LoVo (cell line): ENCODE measurements at regions not wholly inside any gene's neighbourhood (a gene's known extent, or its start where the extent isn't known, plus 50 kb on each side); places are given as distances from the start of the nearest gene placed in this dataset.

Experiments
- DNase-seq: peaks from one replicate; pipeline ENCODE4 v3.0.0-alpha.2; 2016; ENCODE audit warnings: low spot score

DNA sequence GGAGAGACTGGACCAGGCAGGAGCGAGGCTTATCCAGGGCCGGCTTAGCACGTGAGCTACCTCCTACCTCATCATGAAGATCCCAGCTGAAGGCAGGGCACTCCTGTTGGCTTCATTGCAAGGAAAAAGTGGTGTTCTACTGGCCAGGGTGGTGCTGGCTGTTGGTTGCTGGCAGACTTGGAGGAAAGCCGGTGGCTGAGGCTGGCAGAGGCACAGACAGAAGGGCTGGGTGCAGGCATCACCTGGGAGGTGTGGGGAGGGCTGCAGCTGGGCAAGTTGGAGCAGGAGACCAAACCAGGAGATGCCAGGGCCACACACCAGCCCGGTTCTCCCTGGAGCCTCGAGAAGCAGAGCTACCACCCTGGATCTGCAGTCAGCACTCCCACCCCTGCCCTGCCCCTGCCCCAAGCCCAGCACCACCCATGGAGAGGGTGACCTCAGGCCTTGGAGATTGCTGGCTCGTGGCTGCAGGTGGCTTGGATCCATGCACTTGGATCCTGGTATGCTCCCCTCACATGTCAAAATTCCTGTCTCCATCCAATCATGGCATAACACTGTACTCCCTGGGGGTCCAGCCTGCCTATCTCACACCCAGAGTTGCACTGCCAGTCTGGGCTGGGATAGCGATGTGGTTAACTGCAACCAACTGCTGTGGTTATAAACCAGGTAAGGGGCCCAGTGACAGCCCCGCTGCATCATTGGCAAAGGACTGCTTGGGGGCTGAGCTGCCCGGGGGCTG lies 49.7 kb downstream of the GLI2 start:
- DNase-seq = no peak

GRCh38 chr2:120786038-120786960 lies 50.6 kb downstream of the GLI2 start:
- DNase-seq = no peak

- no peak for DNase-seq
These were observed 51.6 kb downstream of the GLI2 start for GRCh38 chr2:120787111-120787821.

DNA sequence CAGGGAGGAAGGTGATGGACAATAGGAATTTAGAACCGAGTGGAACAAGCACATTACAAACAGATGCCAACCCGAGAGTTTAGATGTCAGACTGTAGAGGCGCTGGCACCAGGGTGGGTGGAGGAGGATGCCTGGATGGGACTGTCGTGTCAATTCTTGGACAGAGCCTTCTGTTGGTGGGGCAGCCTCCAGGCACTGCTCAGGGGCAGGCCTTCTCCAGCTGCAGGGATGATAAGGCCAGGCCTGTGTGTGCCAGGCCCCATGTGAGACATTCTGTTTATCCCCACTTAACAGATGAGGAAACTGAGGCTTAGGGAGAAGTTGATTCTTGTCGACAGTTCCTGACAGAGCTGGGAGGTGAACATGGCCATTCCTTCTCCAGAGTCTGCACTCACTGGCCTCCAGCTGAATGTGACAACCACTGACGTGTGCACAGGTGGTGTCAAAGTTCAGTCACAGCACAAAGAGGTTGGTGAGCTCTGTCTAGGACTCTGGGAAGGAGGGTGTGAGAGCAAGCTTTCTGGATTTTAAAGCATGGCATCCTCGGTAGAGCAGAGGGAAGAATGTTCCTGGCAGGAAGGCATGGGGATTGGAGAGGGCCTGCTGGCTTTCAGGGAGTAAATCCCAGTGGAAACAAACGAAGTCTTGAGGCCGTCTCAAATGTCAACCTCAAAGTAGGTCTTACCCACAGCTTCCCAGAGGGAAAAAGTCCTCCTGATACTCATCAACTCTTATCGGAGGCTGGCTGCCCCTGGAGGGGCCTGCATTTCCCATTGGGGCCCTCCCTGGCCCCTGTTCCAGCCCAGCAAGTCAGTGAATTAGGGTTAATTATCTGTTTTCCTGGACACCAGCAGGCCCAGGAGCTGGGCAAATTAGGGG lies 52.4 kb downstream of the GLI2 start:
- no peak for DNase-seq

DNA sequence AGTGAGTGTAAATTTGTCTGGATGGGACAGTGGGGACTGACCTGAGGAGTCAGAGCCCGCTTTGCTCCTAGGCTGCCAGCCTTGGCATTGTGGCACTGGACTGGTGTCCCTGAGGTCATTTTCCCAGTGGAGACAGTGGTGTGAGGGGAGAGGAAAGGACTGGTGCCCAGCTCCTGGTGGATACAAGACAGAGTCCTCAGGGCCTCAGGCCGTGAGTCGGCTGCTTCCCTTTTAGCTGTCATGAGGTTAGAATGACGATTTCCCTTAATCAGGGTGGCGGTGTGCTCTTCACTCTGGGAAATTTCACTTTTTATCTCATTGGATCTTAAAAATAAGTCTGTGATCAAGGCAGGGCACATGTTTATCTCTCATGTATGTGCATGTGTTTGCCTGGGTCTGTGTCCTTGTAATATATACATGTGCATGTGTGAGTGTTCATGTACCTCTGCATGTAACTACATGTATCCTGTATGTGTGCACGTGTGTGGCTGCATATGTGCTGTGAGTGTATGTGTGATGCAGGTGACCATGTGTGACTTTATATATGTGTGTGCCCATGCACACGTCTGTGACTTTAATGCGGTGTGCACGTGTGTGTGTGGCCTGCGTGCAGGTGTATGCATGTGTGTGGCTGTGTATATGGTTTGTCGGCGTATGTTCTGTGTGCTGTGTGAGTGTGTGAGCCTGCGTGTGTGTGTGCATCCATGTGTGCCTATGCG lies 55.7 kb downstream of the GLI2 start:
- no peak for DNase-seq

DNA sequence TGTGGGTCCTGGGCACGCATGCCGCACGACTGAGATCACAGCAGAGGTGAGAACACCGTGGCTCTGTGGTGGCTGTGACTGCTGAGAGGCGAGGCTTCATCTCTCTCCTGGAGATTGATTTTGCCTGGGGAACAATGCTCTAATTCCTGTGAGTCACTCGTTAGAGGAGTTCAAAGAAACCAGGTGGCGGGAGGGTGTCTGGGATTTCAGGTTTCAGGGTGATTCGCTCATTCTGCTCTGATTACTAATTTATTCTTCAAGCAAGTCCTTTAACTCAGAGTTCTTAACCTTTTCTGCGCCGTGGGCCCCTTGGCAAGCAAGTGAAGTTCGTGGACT lies 56.3 kb downstream of the GLI2 start:
- DNase-seq = no peak

DNA sequence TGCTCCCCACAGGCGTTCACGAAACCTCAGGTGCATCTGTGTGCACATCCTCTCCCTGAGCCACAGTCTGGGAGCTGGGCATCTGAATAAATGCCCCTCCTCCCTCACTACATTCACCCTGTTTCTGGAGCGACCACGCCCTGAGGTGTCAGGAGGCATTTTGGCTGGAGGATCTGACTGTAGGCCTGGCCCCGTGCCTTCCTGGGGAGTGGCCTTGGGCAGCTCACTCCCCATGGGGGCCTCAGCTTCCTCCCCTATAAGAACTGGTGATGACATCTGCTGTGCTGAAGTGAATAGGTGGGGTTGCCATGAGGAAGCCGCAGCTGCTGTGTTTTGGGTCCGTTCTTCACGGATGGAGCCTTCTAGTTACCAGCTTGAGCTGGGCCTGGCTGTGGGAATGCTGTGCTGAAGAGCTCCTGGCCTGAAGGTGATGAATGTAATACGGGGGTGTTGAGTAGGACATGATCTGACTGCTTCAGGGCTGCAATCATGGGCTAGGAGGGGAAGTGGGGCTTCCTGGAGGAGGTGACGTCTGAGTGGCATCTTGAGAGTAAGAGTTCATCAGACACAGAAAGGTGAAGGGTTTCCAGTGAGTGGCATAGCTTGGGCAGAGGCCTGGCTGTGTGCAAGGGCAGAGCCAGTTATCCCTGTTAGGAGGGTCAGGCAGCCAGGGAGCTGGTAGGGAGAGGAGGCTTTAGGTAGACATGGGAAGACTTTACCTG lies 58.2 kb downstream of the GLI2 start:
- DNase-seq = no peak

DNA sequence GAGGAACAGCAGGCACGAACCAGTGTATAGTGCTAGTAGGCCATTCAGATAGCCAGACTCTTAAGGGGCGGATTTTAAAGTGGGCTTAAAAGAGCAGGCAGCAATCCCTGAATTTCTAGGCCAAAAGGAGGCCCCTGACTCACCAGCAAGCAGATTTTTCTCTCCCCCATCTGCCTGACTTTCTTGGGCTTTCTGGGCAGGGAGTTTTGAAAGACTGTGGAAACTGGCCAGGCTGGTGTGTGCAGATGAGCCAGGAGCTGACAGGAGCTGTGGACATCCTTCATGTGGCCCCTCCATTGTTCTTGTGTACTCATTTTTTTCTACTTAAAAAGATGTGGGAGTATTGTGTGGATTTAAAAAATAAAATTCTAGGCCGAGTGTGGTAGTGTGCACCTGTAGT lies 59.0 kb downstream of the GLI2 start:
- DNase-seq = no peak

GRCh38 chr2:120796094-120796493 lies 60.4 kb downstream of the GLI2 start:
- DNase-seq = no peak

DNA sequence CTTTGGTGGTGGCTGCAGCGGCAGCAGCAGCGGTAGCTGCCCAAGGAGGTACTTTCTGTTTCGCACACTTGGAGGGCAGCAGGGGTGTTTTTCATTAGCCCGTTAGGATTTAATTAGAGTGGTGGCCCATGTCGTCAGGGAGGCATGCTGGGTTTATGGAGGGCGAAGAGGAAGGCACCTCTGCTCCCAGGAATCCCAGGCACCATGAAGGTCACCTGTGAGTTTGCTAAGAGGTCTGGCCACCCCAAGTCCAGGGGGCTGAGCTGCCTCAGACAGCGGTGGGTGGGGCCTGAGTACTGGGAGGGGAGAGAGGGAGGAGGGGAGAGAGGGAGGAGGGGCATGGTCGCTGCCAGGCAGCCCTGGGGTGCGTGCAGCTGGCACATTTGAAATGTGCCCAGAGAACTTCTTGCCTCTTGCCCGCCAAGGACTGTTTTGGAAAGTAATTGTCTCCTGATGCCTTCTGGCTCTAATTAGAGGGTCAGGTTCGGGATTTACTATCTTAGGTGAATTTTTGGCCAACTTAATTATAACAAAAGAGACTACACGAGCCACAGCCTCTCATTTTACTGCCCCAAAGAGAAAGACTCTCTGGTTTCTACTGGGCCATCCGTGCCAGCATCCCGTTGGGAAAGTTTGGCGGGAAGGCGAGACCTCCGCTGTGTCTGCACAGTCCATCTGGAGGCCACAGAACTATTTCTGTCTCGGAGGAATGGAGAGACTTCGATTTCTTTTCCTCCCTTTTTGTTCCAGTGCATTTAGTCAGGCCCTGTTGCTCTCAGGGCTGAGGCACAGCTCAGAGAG lies 62.0 kb downstream of the GLI2 start:
- no peak for DNase-seq

DNA sequence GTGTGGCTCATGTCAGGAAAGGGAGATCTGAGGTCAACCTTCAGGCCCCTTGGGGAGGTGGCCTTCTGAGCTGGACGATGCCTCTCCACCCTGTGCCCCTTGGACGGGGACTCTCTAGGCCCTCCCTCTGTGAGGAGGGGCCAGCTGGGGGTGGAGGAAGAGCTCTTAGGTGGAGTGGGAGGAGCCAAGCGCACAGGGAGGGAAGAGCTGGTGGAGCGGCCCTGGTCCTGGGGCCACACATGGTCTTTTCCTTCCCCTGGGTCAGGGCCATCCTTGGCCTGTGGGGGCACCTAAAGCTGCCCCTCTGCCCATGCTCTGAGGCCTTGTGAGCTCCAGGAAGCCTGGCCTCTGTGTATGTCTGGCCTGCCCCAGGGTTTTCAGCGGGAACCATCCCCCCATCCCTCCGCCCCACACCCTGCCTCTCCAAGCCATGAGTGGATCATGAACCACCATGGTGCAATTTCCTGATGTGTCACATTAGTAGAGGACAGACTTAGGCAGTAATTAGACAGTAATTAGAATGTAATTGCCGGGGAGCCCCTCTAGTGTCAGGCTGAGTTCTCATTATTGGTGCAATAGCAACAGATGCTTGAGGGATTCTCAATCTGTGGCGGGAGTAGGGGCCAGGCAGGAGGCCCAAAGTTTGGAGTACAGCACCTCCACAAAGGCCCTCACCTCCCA lies 63.0 kb downstream of the GLI2 start:
- no peak for DNase-seq

DNA sequence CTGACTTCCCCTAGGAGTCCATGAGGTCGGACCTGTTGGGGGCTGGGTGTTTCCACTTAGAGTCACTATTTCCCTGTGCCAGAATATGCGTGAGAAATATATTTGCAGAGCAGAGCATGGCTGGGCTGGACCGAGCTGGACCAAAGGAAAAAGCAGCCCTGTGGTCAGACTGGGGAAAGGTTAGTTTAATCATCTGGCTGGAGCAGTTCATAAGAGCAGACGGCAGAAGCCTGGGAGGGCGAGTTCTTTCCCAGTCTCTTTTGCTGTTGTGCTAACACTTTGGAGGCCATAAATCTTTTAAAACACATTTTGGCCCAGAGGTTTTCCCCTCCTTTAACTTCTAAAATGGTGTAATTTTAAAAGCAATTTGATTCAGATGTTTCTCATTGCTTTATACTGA lies 66.5 kb downstream of the GLI2 start:
- no peak for DNase-seq

DNA sequence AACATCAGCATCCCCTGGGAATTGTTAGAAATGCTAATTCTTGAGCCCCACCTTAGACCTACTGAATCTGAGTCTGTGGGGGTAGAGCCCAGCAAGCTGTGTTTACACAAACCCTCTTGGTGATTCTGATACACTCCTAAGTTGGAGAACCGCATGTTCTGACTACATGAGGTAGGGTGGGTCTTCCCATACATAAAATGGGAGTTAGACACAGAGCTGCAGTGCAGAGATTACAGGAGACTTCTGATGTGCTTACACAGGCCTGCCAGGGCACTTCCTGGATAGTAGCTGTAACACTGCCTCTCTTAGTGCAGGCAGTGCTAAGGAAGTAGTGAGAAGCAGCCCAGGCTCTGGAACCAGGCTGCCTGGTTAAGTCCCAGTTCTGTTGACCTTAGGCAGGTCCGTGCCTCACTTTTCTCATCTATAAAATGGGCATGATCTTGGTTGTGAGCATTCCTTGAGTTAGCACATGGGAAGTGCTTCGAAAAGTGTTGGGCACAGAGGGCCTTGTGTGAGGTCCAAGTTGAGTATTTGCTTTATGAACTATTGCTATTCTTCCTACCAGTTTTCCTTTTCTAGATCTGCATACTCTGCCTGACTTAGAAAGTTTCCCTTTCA lies 67.3 kb downstream of the GLI2 start:
- no peak for DNase-seq

DNA sequence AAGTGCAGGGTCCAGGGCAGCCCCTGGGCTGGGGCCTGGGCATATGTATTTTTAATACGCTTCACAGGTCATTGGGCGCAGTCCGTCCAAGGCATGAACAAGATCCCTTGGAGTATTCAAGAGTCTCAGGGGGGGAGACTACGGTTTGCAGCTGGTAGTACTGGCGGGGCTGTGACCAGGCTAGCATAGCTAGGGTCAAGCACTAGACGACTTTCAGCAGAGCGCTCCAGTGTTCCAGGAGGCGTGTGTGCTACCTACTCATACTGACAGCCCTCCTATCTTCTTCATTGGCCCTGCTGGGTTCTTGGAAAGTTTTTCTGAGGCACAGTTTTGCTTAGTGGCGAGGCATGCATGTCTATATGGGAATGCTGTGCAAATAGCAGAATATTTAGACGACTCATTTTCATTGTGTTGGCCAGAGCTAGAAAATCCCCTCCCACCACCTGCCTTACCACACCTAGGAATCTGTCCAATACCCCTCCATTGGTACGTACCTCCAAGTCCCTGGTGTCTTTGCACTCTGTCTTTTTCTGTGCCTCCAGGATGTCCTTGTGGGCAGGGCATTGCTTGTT lies 68.2 kb downstream of the GLI2 start:
- DNase-seq = no peak

DNA sequence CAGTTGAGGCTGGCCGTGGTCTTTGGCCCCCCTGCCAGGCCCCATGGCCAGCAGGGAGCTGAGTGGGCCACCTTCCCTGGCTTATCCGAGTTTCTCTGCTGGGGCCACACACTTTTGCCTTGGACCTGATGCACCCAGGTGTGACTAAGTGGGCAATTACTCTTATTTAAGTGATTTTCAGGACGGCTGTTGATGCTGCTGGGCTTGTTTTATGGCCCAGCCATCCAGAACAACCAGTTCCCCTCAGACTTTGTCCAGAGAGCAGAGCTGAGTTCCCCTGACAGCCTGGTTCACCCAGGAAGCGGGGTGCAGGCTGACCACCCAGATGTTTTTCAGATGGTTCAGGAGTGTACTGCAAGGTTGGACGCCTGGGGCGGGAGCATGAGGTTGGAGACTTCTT lies 68.8 kb downstream of the GLI2 start:
- DNase-seq = no peak

- DNase-seq = no peak
These were observed 69.3 kb downstream of the GLI2 start for GRCh38 chr2:120805011-120805410.

- no peak for DNase-seq
These were observed 69.9 kb downstream of the GLI2 start for GRCh38 chr2:120805602-120806001.

DNA sequence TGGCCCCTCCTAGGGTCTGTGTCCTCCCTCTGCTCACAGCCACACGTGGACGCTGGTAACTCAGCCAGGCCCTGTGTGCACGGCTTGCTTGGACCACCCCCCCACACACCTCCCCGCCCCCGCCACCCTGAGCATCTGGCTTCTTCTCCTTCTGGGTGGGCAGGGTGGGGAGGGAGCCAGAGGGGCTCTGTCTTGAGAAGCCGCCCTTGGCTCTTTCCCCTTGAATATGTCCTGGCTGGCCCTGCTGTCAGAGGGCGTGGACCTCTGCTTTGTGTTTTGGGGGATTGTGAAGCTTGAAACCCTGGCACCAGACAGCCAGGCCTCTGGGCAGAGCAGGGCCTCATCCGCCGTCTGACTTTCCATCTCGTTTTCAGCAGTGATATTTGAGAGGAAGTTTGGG lies 72.1 kb downstream of the GLI2 start:
- DNase-seq = no peak
